GM06990 (cell line): ENCODE measurements at regions not wholly inside any gene's neighbourhood (a gene's known extent, or its start where the extent isn't known, plus 50 kb on each side); places are given as distances from the start of the nearest gene placed in this dataset.

Experiments used
- DNase-seq: peaks from one replicate; pipeline ENCODE4 v3.0.0-alpha.2; 2011; ENCODE audit not compliant: insufficient read length; ENCODE audit errors: extremely low read depth
- H3K27me3 ChIP-seq: replicated peaks from 2 replicates; pipeline ENCODE4 v1.6.0; 2011; ENCODE audit warnings: low read length; ENCODE audit not compliant: control insufficient read depth, insufficient read depth
- H3K36me3 ChIP-seq: 2 replicates; pipeline ENCODE4 v1.5.1; 2011; ENCODE audit warnings: low read length; ENCODE audit not compliant: control insufficient read depth, insufficient read depth
- H3K4me3 ChIP-seq: replicated peaks from 2 replicates; pipeline ENCODE4 v1.5.1; 2011; ENCODE audit warnings: low read depth, mild to moderate bottlenecking, control low read depth, low read length
- TF ChIP-seq, protein P1 (sequence below): IDR thresholded peaks from 2 replicates; pipeline ENCODE4 v1.5.1; 2011; ENCODE audit warnings: low read length, control low read depth, mild to moderate bottlenecking, inconsistent platforms; ENCODE audit not compliant: insufficient read depth, poor library complexity, severe bottlenecking

DNA sequence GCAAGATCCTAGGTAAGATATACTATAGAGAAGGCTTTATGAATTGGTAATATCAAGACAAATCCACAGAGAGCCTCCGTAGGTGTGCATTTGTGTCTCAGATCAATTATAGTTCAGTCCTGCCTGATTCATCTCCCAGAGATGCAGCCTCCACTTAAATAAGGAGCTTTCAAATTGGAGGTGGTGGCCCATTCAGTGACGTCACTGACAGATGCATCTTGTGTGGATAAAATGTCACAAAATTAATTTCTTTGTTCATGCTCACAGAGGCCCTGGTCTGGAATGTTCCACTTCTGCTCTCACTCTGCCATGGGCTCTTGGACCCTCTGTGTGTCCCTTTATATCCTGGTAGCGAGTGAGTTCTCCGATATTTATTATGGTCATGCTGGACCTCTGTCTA, 157.1 kb upstream of the PRSS58 start:
- no peak overlapping the region for H3K4me3 ChIP-seq
- no peaks in the 10 kb centered on the region for H3K36me3 ChIP-seq
- TF ChIP-seq, protein P1, sequence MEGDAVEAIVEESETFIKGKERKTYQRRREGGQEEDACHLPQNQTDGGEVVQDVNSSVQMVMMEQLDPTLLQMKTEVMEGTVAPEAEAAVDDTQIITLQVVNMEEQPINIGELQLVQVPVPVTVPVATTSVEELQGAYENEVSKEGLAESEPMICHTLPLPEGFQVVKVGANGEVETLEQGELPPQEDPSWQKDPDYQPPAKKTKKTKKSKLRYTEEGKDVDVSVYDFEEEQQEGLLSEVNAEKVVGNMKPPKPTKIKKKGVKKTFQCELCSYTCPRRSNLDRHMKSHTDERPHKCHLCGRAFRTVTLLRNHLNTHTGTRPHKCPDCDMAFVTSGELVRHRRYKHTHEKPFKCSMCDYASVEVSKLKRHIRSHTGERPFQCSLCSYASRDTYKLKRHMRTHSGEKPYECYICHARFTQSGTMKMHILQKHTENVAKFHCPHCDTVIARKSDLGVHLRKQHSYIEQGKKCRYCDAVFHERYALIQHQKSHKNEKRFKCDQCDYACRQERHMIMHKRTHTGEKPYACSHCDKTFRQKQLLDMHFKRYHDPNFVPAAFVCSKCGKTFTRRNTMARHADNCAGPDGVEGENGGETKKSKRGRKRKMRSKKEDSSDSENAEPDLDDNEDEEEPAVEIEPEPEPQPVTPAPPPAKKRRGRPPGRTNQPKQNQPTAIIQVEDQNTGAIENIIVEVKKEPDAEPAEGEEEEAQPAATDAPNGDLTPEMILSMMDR, result no peak
- DNase-seq, result no peak
- H3K27me3 ChIP-seq, result no peaks in the 10 kb centered on the region

- DNase-seq, result no peak
- TF ChIP-seq, protein P1, result no peak
- Histone ChIP-seq H3K36me3 (no peaks in the 10 kb centered on the region), H3K27me3 (no peaks in the 10 kb centered on the region), H3K4me3 (no peak overlapping the region)
Observed at GRCh38 chr7:142414135-142414534, 156.3 kb upstream of the PRSS58 start.

GRCh38 chr7:142413280-142414000, 155.6 kb upstream of the PRSS58 start:
- H3K27me3 ChIP-seq, result no peaks in the 10 kb centered on the region
- TF ChIP-seq, protein P1, result no peak
- H3K4me3 ChIP-seq, result no peak overlapping the region
- H3K36me3 ChIP-seq, result no peaks in the 10 kb centered on the region
- no peak for DNase-seq

- H3K4me3 ChIP-seq, result no peak overlapping the region
- H3K27me3 ChIP-seq, result no peaks in the 10 kb centered on the region
- H3K36me3 ChIP-seq, result no peaks in the 10 kb centered on the region
- DNase-seq, result no peak
- TF ChIP-seq, protein P1, result peak; percentile 90
Observed at GRCh38 chr7:142412551-142413193, 154.8 kb upstream of the PRSS58 start.

DNA sequence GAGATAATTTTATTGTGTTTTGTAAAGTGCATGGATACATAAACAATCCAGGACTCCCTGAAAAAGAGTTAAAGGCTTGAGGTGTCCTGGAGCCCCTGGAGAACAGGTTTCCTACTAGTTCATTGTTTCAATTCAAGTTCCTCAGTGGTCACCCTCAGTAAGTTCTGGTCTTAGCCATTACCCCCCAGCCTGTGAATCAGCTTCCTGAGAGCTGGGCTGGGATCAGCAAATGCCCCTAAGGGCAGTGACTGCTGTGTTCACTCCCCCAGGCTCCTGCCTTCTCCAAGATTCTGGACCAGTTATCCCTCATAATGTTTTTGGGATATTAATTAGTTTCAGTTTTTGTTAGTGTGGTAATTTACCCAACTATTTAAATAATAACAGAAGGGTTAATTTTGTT, 151.6 kb upstream of the PRSS58 start:
- Histone ChIP-seq H3K4me3 (no peak overlapping the region), H3K27me3 (no peaks in the 10 kb centered on the region), H3K36me3 (no peaks in the 10 kb centered on the region)
- TF ChIP-seq, protein P1, result no peak
- DNase-seq, result no peak
